ENCODE measurements at regions not wholly inside any gene's neighbourhood (a gene's known extent, or its start where the extent isn't known, plus 50 kb on each side); places are given as distances from the start of the nearest gene placed in this dataset.
"Not testable (repeated sequence)": the region's sequence is repeated elsewhere in the genome, so short reads cannot be mapped to it uniquely, and the experiment has no call there.

DNA sequence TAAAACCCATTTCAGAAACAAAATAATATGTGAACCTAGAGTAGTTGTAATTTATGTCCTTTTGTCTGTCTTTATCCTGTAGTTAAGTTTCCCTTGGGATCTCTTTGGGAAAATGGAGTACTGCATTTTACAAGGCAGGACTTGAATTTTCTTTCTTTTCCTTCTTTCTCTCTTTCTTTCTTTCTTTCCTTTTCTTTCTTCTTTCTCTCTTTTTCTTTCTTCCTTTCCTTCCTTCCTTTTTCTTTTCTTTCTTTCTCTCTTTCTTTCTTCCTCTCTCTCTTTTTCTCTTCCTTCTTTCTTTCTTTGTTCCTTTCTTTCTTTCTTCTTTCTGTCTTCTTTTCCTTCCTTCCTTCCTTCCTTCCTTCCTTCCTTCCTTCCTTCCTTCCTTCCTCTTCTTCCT, 126.6 kb upstream of the NOTCH2NLA start:
- not testable (repeated sequence) for TF ChIP-seq L3MBTL2 (conservative IDR thresholded peaks at IDR 0.05); SP1 (IDR thresholded peaks at IDR 0.05); FOXM1 (IDR thresholded peaks at IDR 0.05; ENCODE audit: borderline replicate concordance); FOXK2 (IDR thresholded peaks at IDR 0.05); BHLHE40 (IDR thresholded peaks at IDR 0.05; ENCODE audit: borderline replicate concordance); ZNF384 (IDR thresholded peaks at IDR 0.05); HDGF (IDR thresholded peaks at IDR 0.05; ENCODE audit: borderline replicate concordance); FOXA1 (IDR thresholded peaks at IDR 0.05); ELF4 (IDR thresholded peaks at IDR 0.05); SUZ12 (IDR thresholded peaks at IDR 0.05); NFRKB (IDR thresholded peaks at IDR 0.05); TARDBP (IDR thresholded peaks at IDR 0.05); ARNT (IDR thresholded peaks at IDR 0.05)
- TF ChIP-seq, protein P1, sequence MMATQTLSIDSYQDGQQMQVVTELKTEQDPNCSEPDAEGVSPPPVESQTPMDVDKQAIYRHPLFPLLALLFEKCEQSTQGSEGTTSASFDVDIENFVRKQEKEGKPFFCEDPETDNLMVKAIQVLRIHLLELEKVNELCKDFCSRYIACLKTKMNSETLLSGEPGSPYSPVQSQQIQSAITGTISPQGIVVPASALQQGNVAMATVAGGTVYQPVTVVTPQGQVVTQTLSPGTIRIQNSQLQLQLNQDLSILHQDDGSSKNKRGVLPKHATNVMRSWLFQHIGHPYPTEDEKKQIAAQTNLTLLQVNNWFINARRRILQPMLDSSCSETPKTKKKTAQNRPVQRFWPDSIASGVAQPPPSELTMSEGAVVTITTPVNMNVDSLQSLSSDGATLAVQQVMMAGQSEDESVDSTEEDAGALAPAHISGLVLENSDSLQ (IDR thresholded peaks at IDR 0.05), result not testable (repeated sequence)
